ENCODE measurements at regions not wholly inside any gene's neighbourhood (a gene's known extent, or its start where the extent isn't known, plus 50 kb on each side); places are given as distances from the start of the nearest gene placed in this dataset.

DNA sequence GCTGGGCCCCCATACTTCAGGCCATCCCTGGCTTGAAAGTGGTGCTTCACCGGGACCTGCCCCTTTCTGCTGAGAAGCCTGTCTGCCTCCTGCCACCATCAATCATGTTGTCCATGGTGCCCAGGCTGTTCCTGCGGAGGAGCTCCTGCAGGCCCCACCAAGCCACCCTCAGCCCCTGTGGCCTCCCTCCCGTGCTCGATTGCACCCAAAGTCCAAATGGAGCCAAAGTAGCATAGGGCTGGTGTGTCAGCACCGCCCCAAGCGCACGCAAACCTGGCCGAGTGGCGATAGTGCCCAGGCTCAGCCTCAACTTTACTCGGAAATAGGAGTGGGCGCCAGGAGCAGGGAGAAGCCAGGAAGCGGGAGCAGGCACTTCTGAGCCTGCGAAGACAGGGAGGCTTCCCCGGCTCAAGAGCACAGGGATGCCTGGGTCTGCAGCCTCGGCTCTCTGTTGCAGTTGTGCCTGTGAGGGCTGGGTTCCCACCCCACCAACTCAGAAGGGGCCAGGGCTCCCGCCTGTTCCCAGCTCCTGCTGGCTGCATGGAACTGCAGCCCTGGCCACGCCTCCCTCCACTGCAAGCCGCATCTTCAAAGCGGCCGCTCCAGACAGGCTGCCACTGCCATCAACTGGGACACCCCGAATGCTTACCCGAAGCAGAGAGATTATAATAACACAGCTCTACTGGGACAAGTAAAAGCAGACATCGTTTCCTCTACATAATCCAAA is 203.0 kb downstream of the ARRDC4 start:
- H4K20me1 ChIP-seq (ENCODE audit: low read length): no peaks in the 10 kb centered on the region
- no TSS peak for BruUV-seq (replicated peaks)
- no peaks in the 10 kb centered on the region for H3K9me3 ChIP-seq (ENCODE audit: low read length)
- peaks cover 53% of the 10 kb centered on the region for H3K27me3 ChIP-seq (ENCODE audit: low read length)
- ChIA-PET CTCF (no interaction called here), POLR2A (ENCODE audit: unreplicated experiment) (no interaction called here)
- ATAC-seq (no peak), DNase-seq (no peak)
- intact Hi-C loops (cut with micrococcal nuclease): no loop called here
- no peaks in the 10 kb centered on the region for H3K36me3 ChIP-seq (ENCODE audit: low read depth, low read length)
- H3F3A ChIP-seq (ENCODE audit: low read length, unreplicated experiment): no peaks in the 10 kb centered on the region
- H2AFZ ChIP-seq (ENCODE audit: low read length): no peak overlapping the region
- no peak overlapping the region for H3K27ac ChIP-seq (ENCODE audit: low read length)
- TF ChIP-seq, protein P1, sequence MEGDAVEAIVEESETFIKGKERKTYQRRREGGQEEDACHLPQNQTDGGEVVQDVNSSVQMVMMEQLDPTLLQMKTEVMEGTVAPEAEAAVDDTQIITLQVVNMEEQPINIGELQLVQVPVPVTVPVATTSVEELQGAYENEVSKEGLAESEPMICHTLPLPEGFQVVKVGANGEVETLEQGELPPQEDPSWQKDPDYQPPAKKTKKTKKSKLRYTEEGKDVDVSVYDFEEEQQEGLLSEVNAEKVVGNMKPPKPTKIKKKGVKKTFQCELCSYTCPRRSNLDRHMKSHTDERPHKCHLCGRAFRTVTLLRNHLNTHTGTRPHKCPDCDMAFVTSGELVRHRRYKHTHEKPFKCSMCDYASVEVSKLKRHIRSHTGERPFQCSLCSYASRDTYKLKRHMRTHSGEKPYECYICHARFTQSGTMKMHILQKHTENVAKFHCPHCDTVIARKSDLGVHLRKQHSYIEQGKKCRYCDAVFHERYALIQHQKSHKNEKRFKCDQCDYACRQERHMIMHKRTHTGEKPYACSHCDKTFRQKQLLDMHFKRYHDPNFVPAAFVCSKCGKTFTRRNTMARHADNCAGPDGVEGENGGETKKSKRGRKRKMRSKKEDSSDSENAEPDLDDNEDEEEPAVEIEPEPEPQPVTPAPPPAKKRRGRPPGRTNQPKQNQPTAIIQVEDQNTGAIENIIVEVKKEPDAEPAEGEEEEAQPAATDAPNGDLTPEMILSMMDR (conservative IDR thresholded peaks at IDR 0.05; ENCODE audit: low read depth, low read length): no peak
- TF ChIP-seq EZH2 (IDR thresholded peaks at IDR 0.05; ENCODE audit: low read length, unreplicated experiment): no peak
- no peak for TF ChIP-seq EZH2phosphoT487 (IDR thresholded peaks at IDR 0.05; ENCODE audit: borderline replicate concordance, low read length)
- no peaks in the 10 kb centered on the region for H3K79me2 ChIP-seq (ENCODE audit: low read length)
- no peaks in the 10 kb centered on the region for H3K4me1 ChIP-seq (ENCODE audit: insufficient read depth, low read length)
- H3K9me2 ChIP-seq (replicated peaks; ENCODE audit: low read length): no peaks in the 10 kb centered on the region
- no peak overlapping the region for H3K9ac ChIP-seq (ENCODE audit: low read length)
- H3K4me2 ChIP-seq (ENCODE audit: low read length): no peak overlapping the region
- no peak overlapping the region for H3K4me3 ChIP-seq (ENCODE audit: low read length)

DNA sequence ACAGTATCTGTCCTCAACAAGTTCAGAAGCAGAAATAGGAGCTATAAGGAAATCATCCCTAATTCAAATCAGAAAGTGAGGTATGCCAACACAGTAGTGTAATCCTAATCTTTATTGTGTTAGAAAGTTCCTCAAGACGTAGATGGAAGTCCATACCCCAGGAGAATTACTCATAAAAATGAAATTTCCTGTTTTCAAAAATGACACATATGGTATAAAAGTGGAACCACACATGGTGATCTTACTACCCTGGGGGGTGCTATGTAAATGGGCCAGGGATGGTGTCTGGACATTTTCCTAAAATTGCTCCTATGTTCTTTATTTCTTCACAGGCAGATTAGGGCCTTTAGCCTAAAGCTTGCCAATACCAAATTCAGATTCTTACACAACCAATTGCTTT is 204.1 kb downstream of the ARRDC4 start:
- Histone ChIP-seq H3K9ac (ENCODE audit: low read length) (no peak overlapping the region), H4K20me1 (ENCODE audit: low read length) (no peaks in the 10 kb centered on the region), H3K27me3 (ENCODE audit: low read length) (peaks cover 58% of the 10 kb centered on the region), H3K4me1 (ENCODE audit: insufficient read depth, low read length) (no peaks in the 10 kb centered on the region), H3K27ac (ENCODE audit: low read length) (no peak overlapping the region), H3K9me2 (replicated peaks; ENCODE audit: low read length) (no peaks in the 10 kb centered on the region), H2AFZ (ENCODE audit: low read length) (no peak overlapping the region), H3K36me3 (ENCODE audit: low read depth, low read length) (no peaks in the 10 kb centered on the region), H3K9me3 (ENCODE audit: low read length) (no peaks in the 10 kb centered on the region), H3K4me3 (ENCODE audit: low read length) (no peak overlapping the region), H3K79me2 (ENCODE audit: low read length) (no peaks in the 10 kb centered on the region), H3F3A (ENCODE audit: low read length, unreplicated experiment) (no peaks in the 10 kb centered on the region), H3K4me2 (ENCODE audit: low read length) (no peak overlapping the region)
- ChIA-PET CTCF (no interaction called here), POLR2A (ENCODE audit: unreplicated experiment) (no interaction called here)
- TF ChIP-seq, protein P1 (conservative IDR thresholded peaks at IDR 0.05; ENCODE audit: low read depth, low read length): no peak
- TF ChIP-seq EZH2 (IDR thresholded peaks at IDR 0.05; ENCODE audit: low read length, unreplicated experiment) (no peak), EZH2phosphoT487 (IDR thresholded peaks at IDR 0.05; ENCODE audit: borderline replicate concordance, low read length) (no peak)
- DNase-seq (no peak), ATAC-seq (no peak)
- BruUV-seq (replicated peaks): no TSS peak
- intact Hi-C loops (cut with micrococcal nuclease): no loop called here

DNA sequence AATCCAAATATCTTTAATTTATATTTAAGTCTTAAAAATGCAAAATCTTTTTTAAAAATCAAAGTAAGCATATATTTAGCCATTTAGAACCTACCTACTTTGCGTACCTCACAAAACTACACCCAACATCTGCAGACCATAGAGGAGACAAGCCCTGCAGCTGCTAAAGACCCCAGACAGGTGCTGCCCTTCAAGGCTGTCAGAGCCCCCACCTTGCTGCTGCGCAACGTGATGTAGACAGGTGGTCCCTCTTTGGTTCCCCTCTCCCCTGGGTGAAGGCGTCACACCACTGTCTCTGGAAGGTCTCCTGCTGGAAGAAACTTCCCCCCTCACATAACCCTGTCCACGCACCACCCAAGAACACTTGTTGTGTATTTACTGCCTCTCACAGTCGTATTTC is 204.5 kb downstream of the ARRDC4 start:
- Histone ChIP-seq H3K9me2 (replicated peaks; ENCODE audit: low read length) (no peaks in the 10 kb centered on the region), H2AFZ (ENCODE audit: low read length) (no peak overlapping the region), H3K79me2 (ENCODE audit: low read length) (no peaks in the 10 kb centered on the region), H3K4me3 (ENCODE audit: low read length) (no peak overlapping the region), H3K27ac (ENCODE audit: low read length) (no peak overlapping the region), H3K4me1 (ENCODE audit: insufficient read depth, low read length) (no peaks in the 10 kb centered on the region), H3K27me3 (ENCODE audit: low read length) (peaks cover 58% of the 10 kb centered on the region), H4K20me1 (ENCODE audit: low read length) (no peaks in the 10 kb centered on the region), H3K36me3 (ENCODE audit: low read depth, low read length) (no peaks in the 10 kb centered on the region), H3K9me3 (ENCODE audit: low read length) (no peaks in the 10 kb centered on the region), H3K4me2 (ENCODE audit: low read length) (no peak overlapping the region), H3F3A (ENCODE audit: low read length, unreplicated experiment) (no peaks in the 10 kb centered on the region), H3K9ac (ENCODE audit: low read length) (no peak overlapping the region)
- no peak for TF ChIP-seq EZH2 (IDR thresholded peaks at IDR 0.05; ENCODE audit: low read length, unreplicated experiment)
- TF ChIP-seq EZH2phosphoT487 (IDR thresholded peaks at IDR 0.05; ENCODE audit: borderline replicate concordance, low read length): no peak
- TF ChIP-seq, protein P1 (conservative IDR thresholded peaks at IDR 0.05; ENCODE audit: low read depth, low read length): no peak
- ChIA-PET CTCF (no interaction called here), POLR2A (ENCODE audit: unreplicated experiment) (no interaction called here)
- BruUV-seq (replicated peaks): no TSS peak
- intact Hi-C loops (cut with micrococcal nuclease): no loop called here
- DNase-seq (no peak), ATAC-seq (no peak)
